ENCODE measurements at regions not wholly inside any gene's neighbourhood (a gene's known extent, or its start where the extent isn't known, plus 50 kb on each side); places are given as distances from the start of the nearest gene placed in this dataset.

DNA sequence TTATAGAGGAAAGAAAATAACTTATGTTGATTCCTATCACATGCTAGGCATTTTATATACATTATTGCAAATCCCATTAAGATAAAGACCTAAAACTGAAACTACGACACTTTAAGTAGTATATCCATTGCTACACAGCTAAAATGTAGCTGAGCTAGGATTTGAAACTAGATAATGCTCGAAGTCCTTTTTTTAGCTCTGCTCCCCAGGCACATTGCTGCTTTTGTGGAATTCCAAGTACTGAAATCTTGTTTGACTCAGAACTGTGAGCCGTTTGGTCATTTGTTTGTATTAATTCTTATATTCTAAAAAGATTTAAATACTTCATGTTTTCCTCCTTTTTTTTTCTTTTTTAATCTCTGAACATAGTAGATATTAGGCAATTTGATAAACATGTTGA lies 644.8 kb downstream of the HACE1 start:
- H4K20me1 ChIP-seq (ENCODE audit: insufficient read depth) = no peaks in the 10 kb centered on the region
- H3K27me3 ChIP-seq (ENCODE audit: insufficient read depth) = no peaks in the 10 kb centered on the region
- no peak overlapping the region for H3K9ac ChIP-seq
- no peak overlapping the region for H3K27ac ChIP-seq (ENCODE audit: low read depth in 2 of 2, low read length in 1 of 2)
- H3K4me3 ChIP-seq (ENCODE audit: low read depth in 2 of 2, low read length in 1 of 2) = no peak overlapping the region
- no peaks in the 10 kb centered on the region for H3K9me2 ChIP-seq
- 38% methylated on average over 3 of the region's 3 CpGs for WGBS (ENCODE audit: low lambda C conversion rate)
- no peak overlapping the region for H2AFZ ChIP-seq (ENCODE audit: low read depth)
- ChIA-PET POLR2A (no interaction called here), CTCF (interaction anchor here (0.6 kb wide), 1 partner anchor 439 kb away, joined by 3 read pairs; no protein-coding TSS in a partner anchor)
- no peaks in the 10 kb centered on the region for H3K36me3 ChIP-seq (replicated peaks in 1 of 2; ENCODE audit: control insufficient read depth in 1 of 2, insufficient read depth in 2 of 2, low read length in 1 of 2)
- H3K79me2 ChIP-seq (ENCODE audit: insufficient read depth) = no peaks in the 10 kb centered on the region
- H3F3A ChIP-seq (replicated peaks; ENCODE audit: insufficient read depth) = peaks cover 5% of the 10 kb centered on the region
- H3K4me1 ChIP-seq (ENCODE audit: control insufficient read depth in 1 of 2, insufficient read depth in 2 of 2, low read depth in 1 of 2, low read length in 1 of 2) = no peaks in the 10 kb centered on the region; a peak in 1 of 4 replicates
- DNase-seq = no peak
- no peak overlapping the region for H3K4me2 ChIP-seq
- no peaks in the 10 kb centered on the region; the same call in 1 of the 2 replicates for H3K9me3 ChIP-seq
- no peak for TF ChIP-seq RFX5 (IDR thresholded peaks at IDR 0.05; ENCODE audit: low read length)
- TF ChIP-seq CTCF (IDR thresholded peaks at IDR 0.05) = no peak
- TF ChIP-seq, protein P1, sequence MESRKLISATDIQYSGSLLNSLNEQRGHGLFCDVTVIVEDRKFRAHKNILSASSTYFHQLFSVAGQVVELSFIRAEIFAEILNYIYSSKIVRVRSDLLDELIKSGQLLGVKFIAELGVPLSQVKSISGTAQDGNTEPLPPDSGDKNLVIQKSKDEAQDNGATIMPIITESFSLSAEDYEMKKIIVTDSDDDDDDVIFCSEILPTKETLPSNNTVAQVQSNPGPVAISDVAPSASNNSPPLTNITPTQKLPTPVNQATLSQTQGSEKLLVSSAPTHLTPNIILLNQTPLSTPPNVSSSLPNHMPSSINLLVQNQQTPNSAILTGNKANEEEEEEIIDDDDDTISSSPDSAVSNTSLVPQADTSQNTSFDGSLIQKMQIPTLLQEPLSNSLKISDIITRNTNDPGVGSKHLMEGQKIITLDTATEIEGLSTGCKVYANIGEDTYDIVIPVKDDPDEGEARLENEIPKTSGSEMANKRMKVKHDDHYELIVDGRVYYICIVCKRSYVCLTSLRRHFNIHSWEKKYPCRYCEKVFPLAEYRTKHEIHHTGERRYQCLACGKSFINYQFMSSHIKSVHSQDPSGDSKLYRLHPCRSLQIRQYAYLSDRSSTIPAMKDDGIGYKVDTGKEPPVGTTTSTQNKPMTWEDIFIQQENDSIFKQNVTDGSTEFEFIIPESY (IDR thresholded peaks at IDR 0.05; ENCODE audit: borderline replicate concordance, low read depth) = no peak
- TF ChIP-seq RXRA (IDR thresholded peaks at IDR 0.05; ENCODE audit: borderline replicate concordance, low read depth) = no peak
- TF ChIP-seq NFIC (IDR thresholded peaks at IDR 0.05; ENCODE audit: borderline replicate concordance) = no peak
- TF ChIP-seq POLR2AphosphoS5 (IDR thresholded peaks at IDR 0.05; ENCODE audit: low read depth, low read length) = no peak
- TF ChIP-seq FOXJ3 (CRISPR knock-in tag; IDR thresholded peaks at IDR 0.05) = no peak
- TF ChIP-seq, protein P2, sequence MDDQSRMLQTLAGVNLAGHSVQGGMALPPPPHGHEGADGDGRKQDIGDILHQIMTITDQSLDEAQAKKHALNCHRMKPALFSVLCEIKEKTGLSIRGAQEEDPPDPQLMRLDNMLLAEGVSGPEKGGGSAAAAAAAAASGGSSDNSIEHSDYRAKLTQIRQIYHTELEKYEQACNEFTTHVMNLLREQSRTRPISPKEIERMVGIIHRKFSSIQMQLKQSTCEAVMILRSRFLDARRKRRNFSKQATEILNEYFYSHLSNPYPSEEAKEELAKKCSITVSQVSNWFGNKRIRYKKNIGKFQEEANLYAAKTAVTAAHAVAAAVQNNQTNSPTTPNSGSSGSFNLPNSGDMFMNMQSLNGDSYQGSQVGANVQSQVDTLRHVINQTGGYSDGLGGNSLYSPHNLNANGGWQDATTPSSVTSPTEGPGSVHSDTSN (IDR thresholded peaks at IDR 0.05) = no peak
- TF ChIP-seq CHD2 (IDR thresholded peaks at IDR 0.05; ENCODE audit: low read length, partially characterized antibody) = no peak
- no peak for TF ChIP-seq EP300 (IDR thresholded peaks at IDR 0.05; ENCODE audit: borderline replicate concordance in 1 of 2, low read depth in 1 of 2, low read length in 1 of 2)
- TF ChIP-seq SMC3 (IDR thresholded peaks at IDR 0.05; ENCODE audit: low read depth, low read length) = no peak

GRCh38 chr6:104212977-104213668 lies 646.6 kb downstream of the HACE1 start:
- no peak for DNase-seq
- H3K4me2 ChIP-seq = no peak overlapping the region
- H3K27me3 ChIP-seq (ENCODE audit: insufficient read depth) = no peaks in the 10 kb centered on the region
- no peak overlapping the region for H3K9ac ChIP-seq
- 50% methylated on average over 1 of the region's 1 CpG for WGBS (ENCODE audit: low lambda C conversion rate)
- H3K36me3 ChIP-seq (replicated peaks in 1 of 2; ENCODE audit: control insufficient read depth in 1 of 2, insufficient read depth in 2 of 2, low read length in 1 of 2) = no peaks in the 10 kb centered on the region
- POLR2A ChIA-PET = no interaction called here
- no peak overlapping the region for H2AFZ ChIP-seq (ENCODE audit: low read depth)
- no peaks in the 10 kb centered on the region; the same call in 1 of the 2 replicates for H3K9me3 ChIP-seq
- H3K79me2 ChIP-seq (ENCODE audit: insufficient read depth) = no peaks in the 10 kb centered on the region
- peaks cover 5% of the 10 kb centered on the region for H3F3A ChIP-seq (replicated peaks; ENCODE audit: insufficient read depth)
- no peaks in the 10 kb centered on the region for H3K9me2 ChIP-seq
- no peak overlapping the region for H3K27ac ChIP-seq (ENCODE audit: low read depth in 2 of 2, low read length in 1 of 2)
- H3K4me1 ChIP-seq (ENCODE audit: control insufficient read depth in 1 of 2, insufficient read depth in 2 of 2, low read depth in 1 of 2, low read length in 1 of 2) = no peaks in the 10 kb centered on the region; a peak in 1 of 4 replicates
- CTCF ChIA-PET = no interaction called here
- H3K4me3 ChIP-seq (ENCODE audit: low read depth in 2 of 2, low read length in 1 of 2) = no peak overlapping the region
- H4K20me1 ChIP-seq (ENCODE audit: insufficient read depth) = no peaks in the 10 kb centered on the region
- TF ChIP-seq EZH2phosphoT487 (IDR thresholded peaks at IDR 0.05; ENCODE audit: borderline replicate concordance, low read depth) (no peak), NRF1 (IDR thresholded peaks at IDR 0.05; ENCODE audit: low read depth, low read length) (no peak), YY1 (IDR thresholded peaks at IDR 0.05; ENCODE audit: low read depth) (no peak), CHD2 (IDR thresholded peaks at IDR 0.05; ENCODE audit: low read length, partially characterized antibody) (no peak), TEAD4 (IDR thresholded peaks at IDR 0.05; ENCODE audit: borderline replicate concordance, insufficient read depth) (no peak), RFX5 (IDR thresholded peaks at IDR 0.05; ENCODE audit: low read length) (no peak), TAF1 (IDR thresholded peaks at IDR 0.05; ENCODE audit: borderline replicate concordance, low read depth, low read length) (no peak), CTCF (IDR thresholded peaks at IDR 0.05) (no peak), IRF3 (IDR thresholded peaks at IDR 0.05; ENCODE audit: low read depth, low read length) (no peak), SIN3A (IDR thresholded peaks at IDR 0.05; ENCODE audit: borderline replicate concordance, low read depth, low read length) (no peak), ELF1 (IDR thresholded peaks at IDR 0.05) (no peak)
